ENCODE measurements at regions not wholly inside any gene's neighbourhood (a gene's known extent, or its start where the extent isn't known, plus 50 kb on each side); places are given as distances from the start of the nearest gene placed in this dataset.

GRCh38 chr7:113521468-113521867 lies 397.3 kb downstream of the PPP1R3A start (continued):
- no peak for TF ChIP-seq IRF5 (IDR thresholded peaks at IDR 0.05; ENCODE audit: borderline replicate concordance)

- DNase-seq (ENCODE audit: low read depth, low spot score) (no peak), FAIRE-seq (no peak), ATAC-seq (0 out of 3 replicates have a peak, but pooled peaks have one; percentile 34)
- no peak overlapping the region for H3K4me3 ChIP-seq
- no peak overlapping the region for H3K4me2 ChIP-seq (ENCODE audit: control insufficient read depth, insufficient read depth)
- 12% methylated on average over 5 of the region's 5 CpGs for WGBS (ENCODE audit: insufficient coverage, insufficient replicate concordance, low lambda C conversion rate, missing lambda C conversion rate)
- in situ Hi-C loops (cut with MboI) (no loop called here), intact Hi-C loops (cut with micrococcal nuclease; ENCODE audit: unreplicated experiment) (no loop called here)
- ChIA-PET SMC1A (ENCODE audit: uncharacterized antibody, unreplicated experiment) (no interaction called here), CTCF (no interaction called here), POLR2A (no interaction called here), RAD21 (ENCODE audit: unreplicated experiment) (no interaction called here)
- no peaks in the 10 kb centered on the region for H3K4me1 ChIP-seq (ENCODE audit: control insufficient read depth, insufficient read depth, low read length)
- H2AFZ ChIP-seq (ENCODE audit: control insufficient read depth, low read depth, low read length): no peak overlapping the region
- no peaks in the 10 kb centered on the region for H3K9me3 ChIP-seq (replicated peaks; ENCODE audit: control insufficient read depth, insufficient read depth, low read length)
- H3K79me2 ChIP-seq (ENCODE audit: control insufficient read depth, insufficient read depth, low read length): no peaks in the 10 kb centered on the region
- H3K9ac ChIP-seq (ENCODE audit: control insufficient read depth, insufficient read depth, low read length): no peak overlapping the region
- H3K36me3 ChIP-seq (ENCODE audit: control insufficient read depth in 2 of 2, insufficient read depth in 2 of 2, low read length in 1 of 2): no peaks in the 10 kb centered on the region
- BruUV-seq (replicated peaks): no TSS peak
- H4K20me1 ChIP-seq (ENCODE audit: control insufficient read depth, insufficient read depth): no peaks in the 10 kb centered on the region
- H3K27ac ChIP-seq (ENCODE audit: control insufficient read depth, insufficient read depth): no peak overlapping the region
- H3K27me3 ChIP-seq (replicated peaks in 1 of 2; ENCODE audit: control insufficient read depth in 2 of 2, insufficient read depth in 2 of 2, low read length in 1 of 2): no peaks in the 10 kb centered on the region
- TF ChIP-seq SIX5 (IDR thresholded peaks at IDR 0.05; ENCODE audit: low read depth, low read length, severe bottlenecking): no peak
- TF ChIP-seq PRDM15 (CRISPR knock-in tag; IDR thresholded peaks at IDR 0.05): no peak
- TF ChIP-seq ZNF592 (IDR thresholded peaks at IDR 0.05): no peak
- no peak for TF ChIP-seq EZH2 (IDR thresholded peaks at IDR 0.05; ENCODE audit: borderline replicate concordance, control insufficient read depth, low read depth, low read length)
- no peak for TF ChIP-seq HCFC1 (IDR thresholded peaks at IDR 0.05; ENCODE audit: low read length)
- no peak for TF ChIP-seq MAX (IDR thresholded peaks at IDR 0.05; ENCODE audit: low read depth, low read length)
- no peak for TF ChIP-seq IRF4 (IDR thresholded peaks at IDR 0.05; ENCODE audit: low read depth, low read length)
- no peak for TF ChIP-seq GATAD2B (conservative IDR thresholded peaks at IDR 0.05; ENCODE audit: low read depth)
- no peak for TF ChIP-seq REST (IDR thresholded peaks at IDR 0.05; ENCODE audit: low read depth, low read length)
These were observed 399.3 kb downstream of the PPP1R3A start for GRCh38 chr7:113519472-113519871.
